DMS114 treated with DMSO at 0.1 percent for 48 hours (cell line): ENCODE measurements at regions not wholly inside any gene's neighbourhood (a gene's known extent, or its start where the extent isn't known, plus 50 kb on each side); places are given as distances from the start of the nearest gene placed in this dataset.

Experiments
- DNase-seq: peaks from one replicate; lab custom pipeline; 2025; ENCODE audit not compliant: unreplicated experiment; lab: John Stamatoyannopoulos, UW

GRCh38 chr13:99717959-99718674 is 216.8 kb downstream of the TM9SF2 start:
- DNase-seq, result no peak

GRCh38 chr13:99709134-99709533 is 207.9 kb downstream of the TM9SF2 start:
- DNase-seq, result no peak

GRCh38 chr13:99704390-99704789 is 203.1 kb downstream of the TM9SF2 start:
- DNase-seq, result no peak

- no peak for DNase-seq
These were observed 202.6 kb downstream of the TM9SF2 start for GRCh38 chr13:99703908-99704307.

- DNase-seq, result no peak
These were observed 201.5 kb downstream of the TM9SF2 start for GRCh38 chr13:99702687-99703319.

GRCh38 chr13:99700468-99700867 is 199.2 kb downstream of the TM9SF2 start:
- no peak for DNase-seq

GRCh38 chr13:99698816-99699099 is 197.5 kb downstream of the TM9SF2 start:
- no peak for DNase-seq

GRCh38 chr13:99698010-99698815 is 196.9 kb downstream of the TM9SF2 start:
- DNase-seq, result no peak

- no peak for DNase-seq
These were observed 194.6 kb downstream of the TM9SF2 start for GRCh38 chr13:99695857-99696256.

GRCh38 chr13:99693852-99694611 is 192.8 kb downstream of the TM9SF2 start:
- no peak for DNase-seq

- DNase-seq, result no peak
These were observed 192.1 kb downstream of the TM9SF2 start for GRCh38 chr13:99693351-99693750.

GRCh38 chr13:99692854-99693253 is 191.6 kb downstream of the TM9SF2 start:
- no peak for DNase-seq

- DNase-seq, result no peak
These were observed 190.3 kb downstream of the TM9SF2 start for GRCh38 chr13:99691552-99691951.

- DNase-seq, result no peak
These were observed 189.3 kb downstream of the TM9SF2 start for GRCh38 chr13:99690426-99691174.

- no peak for DNase-seq
These were observed 188.7 kb downstream of the TM9SF2 start for GRCh38 chr13:99689955-99690354.

- DNase-seq, result no peak
These were observed 187.5 kb downstream of the TM9SF2 start for GRCh38 chr13:99688776-99689175.

- DNase-seq, result no peak
These were observed 186.6 kb downstream of the TM9SF2 start for GRCh38 chr13:99687723-99688397.

GRCh38 chr13:99686944-99687411 is 185.7 kb downstream of the TM9SF2 start:
- no peak for DNase-seq

GRCh38 chr13:99686157-99686572 is 184.9 kb downstream of the TM9SF2 start:
- DNase-seq, result no peak

- DNase-seq, result no peak
These were observed 180.4 kb downstream of the TM9SF2 start for GRCh38 chr13:99681695-99682094.
